Osteocyte (in vitro differentiated cells): ENCODE measurements at regions not wholly inside any gene's neighbourhood (a gene's known extent, or its start where the extent isn't known, plus 50 kb on each side); places are given as distances from the start of the nearest gene placed in this dataset.

Experiments used
- DNase-seq: peaks from one replicate; pipeline ENCODE4 v3.0.0; 2021; ENCODE audit warnings: mixed read lengths; ENCODE audit not compliant: unreplicated experiment; ENCODE audit errors: extremely low spot score
- H3K27ac Mint-ChIP-seq: one replicate; pipeline ENCODE4 v1.8.0; 2021; ENCODE audit warnings: mild to moderate bottlenecking, mixed read lengths; ENCODE audit not compliant: unreplicated experiment
- H3K27me3 Mint-ChIP-seq: one replicate; pipeline ENCODE4 v1.8.0; 2021; ENCODE audit warnings: mixed read lengths; ENCODE audit not compliant: unreplicated experiment
- H3K36me3 Mint-ChIP-seq: one replicate; pipeline ENCODE4 v1.8.0; 2021; ENCODE audit warnings: mixed read lengths; ENCODE audit not compliant: unreplicated experiment
- H3K4me1 Mint-ChIP-seq: one replicate; pipeline ENCODE4 v1.8.0; 2021; ENCODE audit warnings: mixed read lengths; ENCODE audit not compliant: unreplicated experiment
- H3K4me3 Mint-ChIP-seq: one replicate; pipeline ENCODE4 v1.8.0; 2021; ENCODE audit warnings: mild to moderate bottlenecking, moderate library complexity, mixed read lengths; ENCODE audit not compliant: unreplicated experiment
- H3K9me3 Mint-ChIP-seq: one replicate; pipeline ENCODE4 v1.8.0; 2021; ENCODE audit warnings: mixed read lengths; ENCODE audit not compliant: unreplicated experiment
- TF ChIP-seq, protein P1 (sequence below): fragments of 200-600 bp; sonication (generic); IDR thresholded peaks from 2 replicates; pipeline ENCODE4 v1.5.0; 2021; ENCODE audit warnings: antibody characterized with exemption, mild to moderate bottlenecking, moderate library complexity

DNA sequence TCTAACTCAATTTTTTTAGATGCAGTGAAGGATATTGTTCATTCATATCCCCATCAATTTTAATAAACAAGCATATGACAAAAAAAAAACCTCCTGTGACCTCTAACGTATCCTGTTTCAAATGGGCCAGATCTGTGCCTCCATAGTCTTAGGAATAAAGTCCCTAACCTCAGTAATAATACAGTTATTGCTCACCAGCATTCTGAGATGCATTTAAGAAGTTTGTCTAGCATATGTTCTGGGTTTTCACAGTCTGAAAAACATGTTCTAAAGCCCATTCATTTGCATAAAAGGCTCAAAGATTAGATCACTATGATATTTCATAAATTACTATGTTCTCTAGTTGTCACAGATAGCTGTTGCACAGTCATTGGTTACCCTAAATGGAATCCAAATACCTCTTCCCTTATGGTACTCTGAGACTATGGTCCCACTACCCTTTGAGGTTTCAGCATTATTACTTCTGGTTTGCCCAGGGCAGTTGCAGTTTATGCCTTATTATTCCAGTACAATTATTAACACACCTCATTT, 190.1 kb downstream of the ZIC4 start:
- Mint-ChIP-seq H3K4me1 (peaks cover 3% of the 10 kb centered on the region), H3K9me3 (no peaks in the 10 kb centered on the region), H3K4me3 (no peak overlapping the region), H3K27me3 (no peaks in the 10 kb centered on the region), H3K27ac (no peak overlapping the region), H3K36me3 (no peaks in the 10 kb centered on the region)
- TF ChIP-seq, protein P1, sequence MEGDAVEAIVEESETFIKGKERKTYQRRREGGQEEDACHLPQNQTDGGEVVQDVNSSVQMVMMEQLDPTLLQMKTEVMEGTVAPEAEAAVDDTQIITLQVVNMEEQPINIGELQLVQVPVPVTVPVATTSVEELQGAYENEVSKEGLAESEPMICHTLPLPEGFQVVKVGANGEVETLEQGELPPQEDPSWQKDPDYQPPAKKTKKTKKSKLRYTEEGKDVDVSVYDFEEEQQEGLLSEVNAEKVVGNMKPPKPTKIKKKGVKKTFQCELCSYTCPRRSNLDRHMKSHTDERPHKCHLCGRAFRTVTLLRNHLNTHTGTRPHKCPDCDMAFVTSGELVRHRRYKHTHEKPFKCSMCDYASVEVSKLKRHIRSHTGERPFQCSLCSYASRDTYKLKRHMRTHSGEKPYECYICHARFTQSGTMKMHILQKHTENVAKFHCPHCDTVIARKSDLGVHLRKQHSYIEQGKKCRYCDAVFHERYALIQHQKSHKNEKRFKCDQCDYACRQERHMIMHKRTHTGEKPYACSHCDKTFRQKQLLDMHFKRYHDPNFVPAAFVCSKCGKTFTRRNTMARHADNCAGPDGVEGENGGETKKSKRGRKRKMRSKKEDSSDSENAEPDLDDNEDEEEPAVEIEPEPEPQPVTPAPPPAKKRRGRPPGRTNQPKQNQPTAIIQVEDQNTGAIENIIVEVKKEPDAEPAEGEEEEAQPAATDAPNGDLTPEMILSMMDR, result no peak
- no peak for DNase-seq

DNA sequence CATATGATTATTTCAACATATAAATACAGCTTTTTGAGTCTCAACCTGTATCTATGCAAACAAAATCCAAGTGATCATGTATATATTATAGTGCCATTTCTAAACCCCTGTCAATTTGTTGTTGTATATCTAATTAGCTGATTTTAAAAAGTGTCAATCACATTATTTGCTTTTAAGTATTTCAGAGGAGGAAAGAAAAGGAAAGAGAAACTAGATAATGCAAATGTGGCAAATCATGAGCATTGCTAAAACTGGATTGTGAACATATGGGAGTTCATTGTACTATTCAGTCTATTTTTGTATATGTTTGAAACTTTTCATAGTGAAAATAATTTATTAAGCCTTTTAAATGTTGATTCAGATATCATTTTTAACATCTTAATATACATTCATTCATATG, 190.7 kb downstream of the ZIC4 start:
- H3K4me3 Mint-ChIP-seq, result no peak overlapping the region
- H3K4me1 Mint-ChIP-seq, result peaks cover 5% of the 10 kb centered on the region
- no peaks in the 10 kb centered on the region for H3K27me3 Mint-ChIP-seq

DNA sequence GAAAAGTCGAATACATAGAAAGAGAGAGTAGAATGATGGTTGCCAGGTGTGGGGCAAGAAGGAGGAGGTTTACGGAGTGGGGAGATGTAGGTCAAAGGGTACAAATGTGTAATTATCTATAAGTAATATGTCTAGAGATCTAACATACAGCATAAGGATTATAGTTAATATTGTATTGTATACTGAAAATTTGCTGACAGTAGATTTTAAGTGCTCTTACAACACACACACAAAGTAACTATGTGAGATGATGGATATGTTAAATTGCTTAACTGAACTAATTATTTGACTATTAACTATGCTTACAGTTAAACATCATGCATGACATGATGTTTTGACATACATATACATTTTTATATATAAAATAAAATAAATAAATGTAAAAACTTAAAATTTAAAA, 192.7 kb downstream of the ZIC4 start:
- H3K27me3 Mint-ChIP-seq, result no peaks in the 10 kb centered on the region
- TF ChIP-seq, protein P1, result no peak
- H3K27ac Mint-ChIP-seq, result no peak overlapping the region
- DNase-seq, result no peak
- H3K36me3 Mint-ChIP-seq, result no peaks in the 10 kb centered on the region
- no peak overlapping the region for H3K4me3 Mint-ChIP-seq
- peaks cover 9% of the 10 kb centered on the region for H3K9me3 Mint-ChIP-seq
- H3K4me1 Mint-ChIP-seq, result peaks cover 11% of the 10 kb centered on the region

More for the DNA sequence above, 190.7 kb downstream of the ZIC4 start:
- no peaks in the 10 kb centered on the region for H3K9me3 Mint-ChIP-seq
- TF ChIP-seq, protein P1, result no peak
- DNase-seq, result no peak
- H3K27ac Mint-ChIP-seq, result no peak overlapping the region
- H3K36me3 Mint-ChIP-seq, result no peaks in the 10 kb centered on the region

DNA sequence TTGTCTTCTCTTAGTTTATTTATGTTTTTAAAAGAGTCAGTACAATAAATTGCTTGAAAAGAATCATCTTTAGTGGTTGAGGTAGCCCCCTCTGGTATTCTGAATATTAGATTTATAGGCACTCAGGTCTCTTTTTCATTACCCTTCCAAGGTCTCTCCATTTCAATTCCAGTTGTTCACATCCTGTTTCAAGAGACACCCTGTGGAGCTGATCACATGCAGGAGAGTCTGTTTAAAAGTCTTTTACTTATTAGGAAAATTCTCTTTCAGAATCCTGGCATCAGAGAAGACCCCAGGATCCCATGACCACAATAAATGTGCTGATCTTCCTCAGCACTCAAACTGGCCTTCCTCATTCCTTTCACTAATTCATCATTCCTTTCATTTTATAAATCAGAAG, 195.7 kb downstream of the ZIC4 start:
- Mint-ChIP-seq H3K27ac (no peak overlapping the region), H3K9me3 (peaks cover 18% of the 10 kb centered on the region), H3K4me1 (peaks cover 11% of the 10 kb centered on the region), H3K4me3 (no peak overlapping the region), H3K27me3 (no peaks in the 10 kb centered on the region), H3K36me3 (peaks cover 1% of the 10 kb centered on the region)
- no peak for DNase-seq
- TF ChIP-seq, protein P1, result no peak

DNA sequence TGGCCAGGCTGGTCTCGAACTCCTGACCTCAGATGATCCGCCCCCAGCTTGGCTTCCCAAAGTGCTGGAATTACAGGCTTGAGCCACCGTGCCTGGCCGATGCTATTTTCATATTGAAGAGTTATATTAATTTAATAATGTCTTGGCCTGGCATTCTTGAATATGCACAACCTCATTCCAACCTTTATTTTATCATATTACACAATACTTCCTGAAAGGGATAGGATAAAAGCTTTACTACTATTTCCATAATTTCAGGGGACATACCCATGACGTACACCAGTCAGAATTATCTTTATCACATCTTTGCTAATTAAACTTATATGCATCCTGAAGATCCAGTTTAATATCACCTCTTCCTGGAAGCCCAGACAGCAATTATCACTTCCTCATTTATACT, 205.3 kb downstream of the ZIC4 start:
- TF ChIP-seq, protein P1, result no peak
- Mint-ChIP-seq H3K9me3 (no peaks in the 10 kb centered on the region), H3K27me3 (no peaks in the 10 kb centered on the region), H3K4me3 (no peak overlapping the region), H3K27ac (no peak overlapping the region), H3K4me1 (peaks cover 13% of the 10 kb centered on the region), H3K36me3 (no peaks in the 10 kb centered on the region)
- no peak for DNase-seq
